Small intestine (tissue), 7 donors: ENCODE measurements at regions not wholly inside any gene's neighbourhood (a gene's known extent, or its start where the extent isn't known, plus 50 kb on each side); places are given as distances from the start of the nearest gene placed in this dataset.

Experiments used
- DNase-seq, 2 donors: peaks; one replicate each; pipeline versions ENCODE4 v3.0.0 to v3.0.0-alpha.2; 2013
- FAIRE-seq: peaks from 2 replicates; lab custom pipeline; 2012; peaks lifted over from hg19 to GRCh38; lab: Jason Lieb, UNC
- H3K27ac ChIP-seq, 3 donors: one replicate each; pipeline ENCODE4 v1.5.1; 2013; ENCODE audit warnings: low read length in 2 of 3, mild to moderate bottlenecking in 2 of 3, control low read depth in 1 of 3, inconsistent platforms in 1 of 3, low read depth in 1 of 3, moderate library complexity in 1 of 3
- H3K27me3 ChIP-seq, 3 donors: one replicate each; pipeline ENCODE4 v1.6.1; 2013; ENCODE audit warnings: low read length in 3 of 3, inconsistent platforms in 1 of 3; ENCODE audit not compliant: control insufficient read depth in 3 of 3, insufficient read depth in 3 of 3
- H3K36me3 ChIP-seq, 3 donors: one replicate each; pipeline ENCODE4 v1.6.1; 2013; ENCODE audit warnings: low read length in 3 of 3, inconsistent platforms in 1 of 3, low read depth in 1 of 3, mild to moderate bottlenecking in 1 of 3, moderate library complexity in 1 of 3; ENCODE audit not compliant: control insufficient read depth in 3 of 3, insufficient read depth in 2 of 3
- H3K4me1 ChIP-seq, 3 donors: one replicate each; pipeline ENCODE4 v1.6.1; 2013; ENCODE audit warnings: low read length in 2 of 3, inconsistent platforms in 1 of 3, low read depth in 1 of 3, mild to moderate bottlenecking in 1 of 3, moderate library complexity in 1 of 3; ENCODE audit not compliant: control insufficient read depth in 3 of 3, insufficient read depth in 2 of 3
- H3K4me3 ChIP-seq, 3 donors: one replicate each; pipeline ENCODE4 v1.5.1; 2013; ENCODE audit warnings: low read length in 3 of 3, control low read depth in 1 of 3, inconsistent platforms in 1 of 3, low read depth in 1 of 3, mild to moderate bottlenecking in 1 of 3, moderate library complexity in 1 of 3
- H3K9me3 ChIP-seq, 2 donors: one replicate each; pipeline ENCODE4 v1.6.1; 2013; ENCODE audit warnings: low read depth in 1 of 2, low read length in 1 of 2; ENCODE audit not compliant: control insufficient read depth in 2 of 2, insufficient read depth in 1 of 2
- WGBS, 3 donors: extraction: QIAGEN DNeasy Blood & Tissue Kit; methylation state at CpG; one replicate each; pipeline ENCODE4 v1.1.7; 2013; 5-methylcytosine and 5-hydroxymethylcytosine counted together
- donor health status: healthy with polysubstance abuse.
- donor health status: control.
- donor health status: control.
- donor health status: Bipolar disorder and iron deficiency.
- donor health status: healthy.

DNA sequence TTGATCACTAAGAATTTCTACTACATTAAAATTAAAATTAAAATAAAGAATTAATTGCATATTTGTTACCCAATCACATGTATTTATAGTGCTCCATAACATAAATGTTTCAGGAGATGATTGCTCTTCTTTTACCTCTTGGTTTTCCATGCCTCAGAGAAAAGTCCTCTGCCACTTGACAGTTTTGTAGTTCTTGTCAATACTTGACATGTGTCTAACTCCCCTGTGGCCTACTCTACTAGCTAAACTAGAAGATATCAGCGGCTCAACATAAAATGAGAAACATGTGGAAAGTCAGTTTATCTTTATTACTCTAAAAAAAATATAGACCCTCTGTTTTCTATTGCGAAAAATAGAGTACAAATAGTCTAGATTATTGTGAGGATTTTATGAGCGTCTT, 650.6 kb upstream of the NUDT12 start:
- H3K4me1 ChIP-seq: no peaks in the 10 kb centered on the region
- no peak for FAIRE-seq
- H3K4me3 ChIP-seq: no peak overlapping the region
- H3K36me3 ChIP-seq: no peaks in the 10 kb centered on the region
- no peaks in the 10 kb centered on the region for H3K27me3 ChIP-seq
- WGBS, 3 donors: 82 to 88% (median 84%) methylated on average over 3 of the region's 3 CpGs
- no peak for DNase-seq
- H3K27ac ChIP-seq: no peak overlapping the region
- H3K9me3 ChIP-seq: no peaks in the 10 kb centered on the region

DNA sequence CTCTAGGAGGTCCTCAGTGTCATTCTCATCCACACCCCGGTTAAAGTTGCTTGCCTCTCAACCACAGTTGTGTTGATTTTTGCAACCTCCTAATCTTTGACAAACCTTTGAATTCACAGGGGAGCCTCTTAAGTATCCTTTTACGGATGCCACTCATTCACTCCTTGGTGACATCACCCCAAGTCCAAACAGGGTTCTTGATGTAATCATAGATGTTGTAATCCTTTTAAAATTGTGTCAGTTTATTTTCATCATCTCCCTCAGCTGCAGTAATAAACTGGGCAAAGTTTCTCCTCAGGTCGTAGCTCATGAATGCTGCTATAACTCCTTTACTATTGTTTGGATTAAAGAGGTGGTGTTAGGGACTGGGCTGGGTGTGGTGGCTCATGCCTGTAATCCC, 637.2 kb upstream of the NUDT12 start:
- 52 to 69% (median 57%) methylated on average over 3 of the region's 3 CpGs for WGBS, 3 donors
- no peak for FAIRE-seq
- DNase-seq: no peak

GRCh38 chr5:104198156-104198555, 635.6 kb upstream of the NUDT12 start:
- H3K36me3 ChIP-seq: no peaks in the 10 kb centered on the region
- H3K9me3 ChIP-seq: no peaks in the 10 kb centered on the region
- H3K27me3 ChIP-seq: no peaks in the 10 kb centered on the region
- no peak overlapping the region for H3K27ac ChIP-seq
- no peaks in the 10 kb centered on the region for H3K4me1 ChIP-seq
- DNase-seq: no peak
- no peak for FAIRE-seq
- no peak overlapping the region for H3K4me3 ChIP-seq
- WGBS, 3 donors: 91 to 96% (median 96%) methylated on average over 1 of the region's 1 CpG

More for the DNA sequence above, 637.2 kb upstream of the NUDT12 start:
- Histone ChIP-seq H3K27me3 (no peaks in the 10 kb centered on the region), H3K36me3 (no peaks in the 10 kb centered on the region), H3K4me1 (no peaks in the 10 kb centered on the region), H3K27ac (no peak overlapping the region), H3K9me3 (peaks cover 0 to 4% of the 10 kb centered on the region in 2 donors), H3K4me3 (no peak overlapping the region)

GRCh38 chr5:104189909-104190308, 627.3 kb upstream of the NUDT12 start:
- H3K4me3 ChIP-seq: no peak overlapping the region
- WGBS, 3 donors: 58 to 74% (median 61%) methylated on average over 2 of the region's 2 CpGs
- no peaks in the 10 kb centered on the region for H3K4me1 ChIP-seq
- H3K27ac ChIP-seq: no peak overlapping the region
- peaks cover 0 to 32% of the 10 kb centered on the region in 2 donors for H3K9me3 ChIP-seq
- no peaks in the 10 kb centered on the region for H3K27me3 ChIP-seq
- H3K36me3 ChIP-seq: no peaks in the 10 kb centered on the region
- no peak for FAIRE-seq
- DNase-seq: no peak

DNA sequence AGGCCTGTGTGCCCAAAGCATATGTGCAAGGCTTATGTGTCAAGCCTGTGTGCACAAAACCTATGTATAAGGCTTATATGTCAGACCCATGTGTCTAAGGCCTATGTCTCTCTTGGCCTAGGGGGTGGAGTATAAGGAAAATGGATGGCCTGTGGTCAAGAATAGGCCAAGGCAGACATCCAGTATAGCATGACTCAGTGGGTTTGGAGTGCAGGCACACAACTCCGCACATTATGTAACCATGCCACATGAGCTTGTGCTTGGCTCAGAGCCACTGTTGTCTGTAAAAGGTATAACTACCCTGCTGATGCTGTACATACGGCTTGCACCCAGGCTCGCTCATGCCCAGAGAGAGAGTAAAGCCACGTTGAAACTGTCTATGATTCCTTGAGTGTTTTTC, 626.4 kb upstream of the NUDT12 start:
- Histone ChIP-seq H3K27ac (no peak overlapping the region), H3K4me1 (no peaks in the 10 kb centered on the region), H3K4me3 (no peak overlapping the region), H3K27me3 (no peaks in the 10 kb centered on the region), H3K36me3 (no peaks in the 10 kb centered on the region), H3K9me3 (peaks cover 0 to 32% of the 10 kb centered on the region in 2 donors)
- WGBS, 3 donors: 71 to 85% (median 81%) methylated on average over 4 of the region's 4 CpGs
- DNase-seq (no peak), FAIRE-seq (no peak)

DNA sequence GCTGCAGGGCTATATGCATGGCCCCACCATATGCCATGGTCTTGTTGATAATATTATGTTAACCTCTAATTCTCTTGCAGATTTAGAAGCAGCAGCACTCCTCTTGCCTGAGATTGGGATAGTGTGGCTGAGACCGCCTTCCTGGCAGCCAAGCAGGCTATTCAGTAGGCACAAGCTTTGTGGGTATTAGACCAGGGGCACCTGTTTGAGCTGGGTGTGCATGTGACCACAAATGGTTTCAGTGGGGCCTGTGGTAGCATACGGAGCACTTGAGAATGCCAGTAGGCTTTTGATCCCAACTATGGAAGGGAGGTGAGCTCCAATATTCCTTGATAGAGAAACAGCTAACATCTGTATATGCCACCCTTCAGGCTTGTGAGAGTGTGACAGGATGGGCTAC, 625.1 kb upstream of the NUDT12 start:
- no peak for FAIRE-seq
- no peak overlapping the region for H3K4me3 ChIP-seq
- H3K27me3 ChIP-seq: no peaks in the 10 kb centered on the region
- no peaks in the 10 kb centered on the region for H3K4me1 ChIP-seq
- no peak overlapping the region for H3K27ac ChIP-seq
- 86 to 100% (median 92%) methylated on average over 2 of the region's 2 CpGs for WGBS, 3 donors
- no peaks in the 10 kb centered on the region for H3K36me3 ChIP-seq
- H3K9me3 ChIP-seq: peaks cover 0 to 32% of the 10 kb centered on the region in 2 donors
- no peak for DNase-seq

GRCh38 chr5:104186510-104186909, 623.9 kb upstream of the NUDT12 start:
- no peak overlapping the region for H3K4me3 ChIP-seq
- no peak for DNase-seq
- no peak overlapping the region for H3K27ac ChIP-seq
- H3K27me3 ChIP-seq: no peaks in the 10 kb centered on the region
- no peak for FAIRE-seq
- H3K9me3 ChIP-seq: peaks cover 0 to 41% of the 10 kb centered on the region in 2 donors
- H3K4me1 ChIP-seq: no peaks in the 10 kb centered on the region
- H3K36me3 ChIP-seq: no peaks in the 10 kb centered on the region
- WGBS, 3 donors: 70 to 86% (median 73%) methylated on average over 4 of the region's 4 CpGs

GRCh38 chr5:104186100-104186499, 623.5 kb upstream of the NUDT12 start:
- no peak overlapping the region for H3K27ac ChIP-seq
- DNase-seq (no peak), FAIRE-seq (no peak)
- peaks cover 0 to 45% of the 10 kb centered on the region in 2 donors for H3K9me3 ChIP-seq
- WGBS, 3 donors: 89 to 94% (median 90%) methylated on average over 7 of the region's 7 CpGs
- no peak overlapping the region for H3K4me3 ChIP-seq
- no peaks in the 10 kb centered on the region for H3K4me1 ChIP-seq
- no peaks in the 10 kb centered on the region for H3K36me3 ChIP-seq
- H3K27me3 ChIP-seq: no peaks in the 10 kb centered on the region

GRCh38 chr5:104184264-104184663, 621.7 kb upstream of the NUDT12 start:
- FAIRE-seq (no peak), DNase-seq (no peak)
- Histone ChIP-seq H3K4me1 (no peaks in the 10 kb centered on the region), H3K9me3 (peaks cover 0 to 62% of the 10 kb centered on the region in 2 donors), H3K27ac (no peak overlapping the region), H3K4me3 (no peak overlapping the region), H3K27me3 (no peaks in the 10 kb centered on the region), H3K36me3 (no peaks in the 10 kb centered on the region)
- 27 to 64% (median 33%) methylated on average over 3 of the region's 3 CpGs for WGBS, 3 donors
